Trophoblast cell (in vitro differentiated cells and primary cell): ENCODE measurements at regions not wholly inside any gene's neighbourhood (a gene's known extent, or its start where the extent isn't known, plus 50 kb on each side); places are given as distances from the start of the nearest gene placed in this dataset.

Experiments
- DNase-seq, 2 donors: peaks; one replicate each; pipeline ENCODE4 v3.0.0-alpha.2; 2016
- H2AFZ ChIP-seq: 2 replicates; pipeline ENCODE4 v1.6.1; 2013; ENCODE audit warnings: low read length, moderate library complexity, mild to moderate bottlenecking; ENCODE audit not compliant: insufficient read depth, poor library complexity
- H2AK5ac ChIP-seq: 2 replicates; pipeline ENCODE4 v1.6.1; 2013; ENCODE audit warnings: mild to moderate bottlenecking, low read length
- H2BK120ac ChIP-seq: 2 replicates; pipeline ENCODE4 v1.6.1; 2013; ENCODE audit warnings: low read length, mild to moderate bottlenecking, moderate library complexity; ENCODE audit not compliant: insufficient read depth, poor library complexity
- H2BK12ac ChIP-seq: 2 replicates; pipeline ENCODE4 v1.6.1; 2013; ENCODE audit warnings: mild to moderate bottlenecking, low read length, moderate library complexity
- H2BK5ac ChIP-seq: 2 replicates; pipeline ENCODE4 v1.6.1; 2013; ENCODE audit warnings: low read length, low read depth, moderate library complexity, mild to moderate bottlenecking; ENCODE audit not compliant: poor library complexity
- H3K14ac ChIP-seq: 2 replicates; pipeline ENCODE4 v1.6.1; 2013; ENCODE audit warnings: mild to moderate bottlenecking, low read length
- H3K18ac ChIP-seq: 2 replicates; pipeline ENCODE4 v1.6.1; 2013; ENCODE audit warnings: mild to moderate bottlenecking, low read length
- H3K23ac ChIP-seq: 2 replicates; pipeline ENCODE4 v1.6.1; 2013; ENCODE audit warnings: low read length
- H3K27ac ChIP-seq: 2 replicates; pipeline ENCODE4 v1.5.1; 2013; ENCODE audit warnings: low read depth, mild to moderate bottlenecking, inconsistent platforms, low read length, moderate library complexity
- H3K27me3 ChIP-seq: 2 replicates; pipeline ENCODE4 v1.6.1; 2013; ENCODE audit warnings: inconsistent platforms, mild to moderate bottlenecking, low read length, moderate library complexity; ENCODE audit not compliant: insufficient read depth
- H3K36me3 ChIP-seq, 2 experiments: 1 replicate in 1 of 2; 2 replicates in 1 of 2; pipeline ENCODE4 v1.6.1; 2013; ENCODE audit warnings: low read length in 2 of 2, mild to moderate bottlenecking in 2 of 2, moderate library complexity in 1 of 2; ENCODE audit not compliant: insufficient read depth in 2 of 2, control insufficient read depth in 1 of 2
- H3K4ac ChIP-seq: 2 replicates; pipeline ENCODE4 v1.6.1; 2013; ENCODE audit warnings: low read depth, mild to moderate bottlenecking, low read length, moderate library complexity
- H3K4me1 ChIP-seq, 2 experiments: 1 replicate in 1 of 2; 2 replicates in 1 of 2; pipeline ENCODE4 v1.6.1; 2013; ENCODE audit warnings: low read length in 2 of 2, mild to moderate bottlenecking in 2 of 2, moderate library complexity in 1 of 2; ENCODE audit not compliant: insufficient read depth in 2 of 2, control insufficient read depth in 1 of 2
- H3K4me2 ChIP-seq: 2 replicates; pipeline ENCODE4 v1.6.1; 2013; ENCODE audit warnings: inconsistent platforms, mild to moderate bottlenecking, low read length, moderate library complexity
- H3K4me3 ChIP-seq: 2 replicates; pipeline ENCODE4 v1.5.1; 2013; ENCODE audit warnings: mild to moderate bottlenecking, low read depth, low read length, inconsistent platforms
- H3K79me1 ChIP-seq: one replicate; pipeline ENCODE4 v1.6.1; 2013; ENCODE audit warnings: low read length
- H3K79me2 ChIP-seq: 2 replicates; pipeline ENCODE4 v1.6.1; 2013; ENCODE audit warnings: low read length, mild to moderate bottlenecking; ENCODE audit not compliant: control insufficient read depth, insufficient read depth, poor library complexity
- H3K9ac ChIP-seq: 2 replicates; pipeline ENCODE4 v1.6.1; 2013; ENCODE audit warnings: mild to moderate bottlenecking, low read length
- H3K9me3 ChIP-seq: 2 replicates; pipeline ENCODE4 v1.6.1; 2013; ENCODE audit warnings: low read depth, mild to moderate bottlenecking, control low read depth, inconsistent platforms, low read length; ENCODE audit not compliant: insufficient read depth
- H4K12ac ChIP-seq: 2 replicates; pipeline ENCODE4 v1.6.1; 2013; ENCODE audit warnings: low read depth, mild to moderate bottlenecking, low read length, moderate library complexity
- H4K8ac ChIP-seq: 2 replicates; pipeline ENCODE4 v1.6.1; 2013; ENCODE audit warnings: low read depth, mild to moderate bottlenecking, low read length, moderate library complexity
- H4K91ac ChIP-seq: one replicate; pipeline ENCODE4 v1.6.1; 2013; ENCODE audit warnings: low read depth, mild to moderate bottlenecking, low read length, moderate library complexity
- WGBS: extraction: QIAGEN DNeasy Blood & Tissue Kit; methylation state at CpG from one replicate; pipeline ENCODE4 v1.1.7; 2013; ENCODE audit warnings: missing lambda C conversion rate; ENCODE audit not compliant: insufficient read length, insufficient coverage; ENCODE audit errors: extremely low coverage; 5-methylcytosine and 5-hydroxymethylcytosine counted together

DNA sequence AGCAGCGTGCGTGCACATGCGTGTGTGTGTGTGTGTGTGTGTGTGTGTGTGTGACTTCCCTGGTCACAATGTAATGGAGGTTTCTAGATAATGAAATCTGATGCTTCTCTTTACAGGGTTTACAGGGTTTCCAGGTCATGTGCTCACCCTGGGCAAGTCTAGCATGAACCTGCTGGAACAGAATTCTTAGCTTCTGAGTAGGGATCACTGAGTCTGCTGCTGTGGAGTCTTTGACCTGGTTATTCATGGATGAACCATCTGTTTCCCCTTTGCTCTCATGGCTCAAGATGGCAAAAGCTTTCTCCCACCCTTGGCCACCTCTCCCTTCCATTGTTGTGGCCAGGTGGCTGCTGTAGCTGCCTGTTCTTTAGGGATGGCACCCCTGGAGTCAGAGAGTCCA lies 111.6 kb upstream of the SHB start:
- Histone ChIP-seq H3K4me3 (no peak overlapping the region), H3K4me2 (no peak overlapping the region), H3K79me1 (peaks cover 2% of the 10 kb centered on the region), H2BK5ac (no peak overlapping the region), H3K79me2 (no peaks in the 10 kb centered on the region), H2AK5ac (no peak overlapping the region), H2BK12ac (no peak overlapping the region), H4K12ac (no peak overlapping the region), H3K4ac (no peak overlapping the region), H3K27me3 (no peaks in the 10 kb centered on the region), H3K27ac (no peak overlapping the region), H3K14ac (peak overlapping the region; percentile 34), H3K18ac (no peak overlapping the region), H4K8ac (no peak overlapping the region), H3K36me3 (no peaks in the 10 kb centered on the region), H3K9ac (no peak overlapping the region), H3K23ac (no peak overlapping the region), H4K91ac (no peak overlapping the region), H2BK120ac (no peak overlapping the region), H3K4me1 (peaks cover 0 to 15% of the 10 kb centered on the region in 2 experiments), H3K9me3 (no peaks in the 10 kb centered on the region), H2AFZ (no peak overlapping the region)
- WGBS = no CpG with 5 or more reads among the region's 3 CpGs
- DNase-seq = no peak

DNA sequence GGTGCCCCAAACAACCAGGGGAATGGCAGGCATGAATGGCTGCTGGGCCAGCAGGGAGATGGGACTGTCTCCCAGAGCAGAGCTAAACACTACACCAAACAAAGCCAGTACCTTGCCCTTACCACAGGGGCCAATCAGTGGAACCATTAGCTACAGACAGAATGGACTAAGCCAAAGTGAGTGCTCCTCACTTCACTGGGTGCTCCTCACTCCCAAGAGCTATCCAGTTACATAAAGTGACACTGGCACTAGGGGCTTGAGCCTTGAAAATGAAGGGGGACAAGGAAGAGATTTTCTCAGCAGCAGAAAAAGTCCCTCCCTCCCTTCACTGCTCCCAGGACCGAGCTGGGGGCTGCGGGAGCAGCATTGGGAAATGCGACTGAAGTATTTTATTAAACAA lies 110.9 kb upstream of the SHB start:
- Histone ChIP-seq H3K27me3 (no peaks in the 10 kb centered on the region), H3K4ac (no peak overlapping the region), H2AFZ (no peak overlapping the region), H3K36me3 (no peaks in the 10 kb centered on the region), H2BK120ac (no peak overlapping the region), H2AK5ac (no peak overlapping the region), H3K18ac (no peak overlapping the region), H4K12ac (no peak overlapping the region), H4K91ac (no peak overlapping the region), H3K27ac (no peak overlapping the region), H3K9me3 (no peaks in the 10 kb centered on the region), H3K9ac (no peak overlapping the region), H3K14ac (no peak overlapping the region), H3K4me3 (no peak overlapping the region), H4K8ac (no peak overlapping the region), H3K4me2 (no peak overlapping the region), H3K79me1 (peaks cover 2% of the 10 kb centered on the region), H3K79me2 (no peaks in the 10 kb centered on the region), H2BK12ac (no peak overlapping the region), H2BK5ac (no peak overlapping the region), H3K4me1 (peaks cover 0 to 15% of the 10 kb centered on the region in 2 experiments), H3K23ac (no peak overlapping the region)
- no CpG with 5 or more reads among the region's 3 CpGs for WGBS
- DNase-seq = no peak

DNA sequence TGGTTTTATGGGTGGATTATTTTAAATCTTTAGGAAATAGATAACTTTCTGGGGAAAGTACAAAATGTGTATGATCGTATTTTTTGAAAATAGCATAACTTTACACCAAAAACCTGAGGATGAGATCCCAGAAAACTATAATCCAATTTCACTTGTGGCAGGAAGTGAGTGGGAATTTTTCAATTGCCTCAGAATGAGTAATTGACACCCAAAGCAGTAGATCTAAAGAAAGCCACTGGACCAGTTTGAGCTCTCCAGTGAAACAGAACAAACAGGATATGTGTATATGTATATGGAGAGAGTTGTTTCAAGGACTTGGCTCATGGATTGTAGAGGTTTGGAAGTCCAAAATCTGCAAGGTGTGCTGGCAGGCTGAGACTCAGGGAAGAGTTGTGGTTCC lies 109.2 kb upstream of the SHB start:
- H3K4me2 ChIP-seq = no peak overlapping the region

DNA sequence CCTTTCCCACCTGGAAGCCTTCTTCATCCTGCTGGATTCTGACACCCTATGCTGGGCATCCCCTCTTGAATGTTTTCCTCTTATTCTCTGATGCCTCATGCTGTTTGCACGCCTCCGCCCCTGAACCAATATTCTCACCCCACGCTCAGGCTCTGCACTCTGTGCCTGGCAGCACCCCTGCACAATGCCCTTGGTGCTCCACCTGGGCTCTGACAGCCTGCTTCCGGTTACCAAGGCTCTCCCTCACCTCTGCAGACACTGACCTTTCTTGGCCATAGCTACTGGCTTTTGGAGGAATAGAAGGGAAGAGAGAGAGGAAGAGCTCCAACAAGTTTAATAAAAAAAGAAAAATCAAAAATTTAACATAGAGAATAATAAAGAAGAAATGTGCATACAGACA lies 108.7 kb upstream of the SHB start:
- no CpG with 5 or more reads among the region's 4 CpGs for WGBS
- no peak overlapping the region for H3K23ac ChIP-seq

More for the DNA sequence above, 109.2 kb upstream of the SHB start:
- H3K14ac ChIP-seq = no peak overlapping the region
- no peak overlapping the region for H3K27ac ChIP-seq
- no peak overlapping the region for H2BK120ac ChIP-seq
- H3K27me3 ChIP-seq = no peaks in the 10 kb centered on the region
- H4K12ac ChIP-seq = no peak overlapping the region
- no peaks in the 10 kb centered on the region for H3K36me3 ChIP-seq
- no peak overlapping the region for H4K91ac ChIP-seq
- H4K8ac ChIP-seq = no peak overlapping the region
- no peak overlapping the region for H2BK12ac ChIP-seq
- H2BK5ac ChIP-seq = no peak overlapping the region
- peaks cover 0 to 15% of the 10 kb centered on the region in 2 experiments for H3K4me1 ChIP-seq
- H3K9ac ChIP-seq = no peak overlapping the region
- DNase-seq = peak; percentile 19 to 68
- no peak overlapping the region for H3K23ac ChIP-seq
- no peaks in the 10 kb centered on the region for H3K79me2 ChIP-seq
- no peak overlapping the region for H2AK5ac ChIP-seq
- no peak overlapping the region for H2AFZ ChIP-seq
- no peak overlapping the region for H3K4ac ChIP-seq
- no peak overlapping the region for H3K18ac ChIP-seq
- H3K9me3 ChIP-seq = no peaks in the 10 kb centered on the region
- peaks cover 2% of the 10 kb centered on the region for H3K79me1 ChIP-seq
- WGBS = no CpG with 5 or more reads among the region's 1 CpG
- no peak overlapping the region for H3K4me3 ChIP-seq

More for the DNA sequence above, 108.7 kb upstream of the SHB start:
- Histone ChIP-seq H3K27ac (no peak overlapping the region), H3K4ac (no peak overlapping the region), H3K9me3 (no peaks in the 10 kb centered on the region), H3K27me3 (no peaks in the 10 kb centered on the region), H2BK5ac (no peak overlapping the region), H3K4me1 (peaks cover 3 to 14% of the 10 kb centered on the region in 2 experiments), H4K91ac (peak overlapping the region; percentile 2), H3K79me2 (no peaks in the 10 kb centered on the region), H3K14ac (no peak overlapping the region), H3K79me1 (peaks cover 5% of the 10 kb centered on the region), H4K12ac (no peak overlapping the region), H2BK120ac (no peak overlapping the region), H3K4me3 (no peak overlapping the region), H3K9ac (no peak overlapping the region), H2AFZ (no peak overlapping the region), H2AK5ac (no peak overlapping the region), H2BK12ac (no peak overlapping the region), H4K8ac (no peak overlapping the region), H3K18ac (no peak overlapping the region), H3K36me3 (no peaks in the 10 kb centered on the region), H3K4me2 (no peak overlapping the region)
- DNase-seq = no peak
